ENCODE measurements at regions not wholly inside any gene's neighbourhood (a gene's known extent, or its start where the extent isn't known, plus 50 kb on each side); places are given as distances from the start of the nearest gene placed in this dataset.
"Not testable (repeated sequence)": the region's sequence is repeated elsewhere in the genome, so short reads cannot be mapped to it uniquely, and the experiment has no call there.

DNA sequence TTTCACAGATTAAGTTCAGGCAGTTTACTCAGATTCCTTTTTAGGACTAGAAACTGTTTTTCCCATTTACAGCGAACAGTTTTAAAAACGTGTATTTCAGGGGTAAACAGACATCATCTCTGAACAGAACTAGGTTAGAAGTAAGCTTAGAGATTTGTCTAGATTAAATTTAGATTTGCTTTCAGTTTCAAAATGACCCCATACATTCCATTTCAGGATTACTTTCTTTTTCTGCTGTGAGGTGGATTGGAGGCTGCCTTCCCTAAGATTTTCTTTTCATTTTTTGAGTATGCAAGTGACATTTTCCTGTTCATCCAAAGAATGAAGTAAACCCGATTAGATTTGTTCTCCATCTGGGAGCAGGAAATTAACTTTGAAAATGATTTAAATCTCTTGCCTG is 747.2 kb downstream of the KHDRBS2 start:
- no peak for TF ChIP-seq CTCF (IDR thresholded peaks at IDR 0.05; ENCODE audit: insufficient read depth in 1 of 2, low read depth in 1 of 2, low read length in 1 of 2, severe bottlenecking in 1 of 2, unreplicated experiment in 1 of 2)
- Histone ChIP-seq H3K4me3 (ENCODE audit: low read depth, low read length) (no peak overlapping the region), H3K36me3 (ENCODE audit: control insufficient read depth, insufficient read depth, low read length) (no peaks in the 10 kb centered on the region), H3K4me1 (no peaks in the 10 kb centered on the region), H3K9me3 (0 out of 2 replicates have a peak, but pooled peaks cover 5% of the 10 kb centered on the region), H3K27me3 (replicated peaks; ENCODE audit: control insufficient read depth, insufficient read depth, low read length) (no peaks in the 10 kb centered on the region)
- intact Hi-C loops (cut with micrococcal nuclease; ENCODE audit: unreplicated experiment): no loop called here
- Mint-ChIP-seq H3K4me3 (ENCODE audit: unreplicated experiment) (no peak overlapping the region), H3K27me3 (ENCODE audit: insufficient read depth, unreplicated experiment) (no peaks in the 10 kb centered on the region), H3K9me3 (ENCODE audit: unreplicated experiment) (peaks cover 37% of the 10 kb centered on the region), H3K4me1 (ENCODE audit: low read depth, unreplicated experiment) (no peaks in the 10 kb centered on the region), H3K36me3 (ENCODE audit: insufficient read depth, unreplicated experiment) (no peaks in the 10 kb centered on the region), H3K27ac (ENCODE audit: unreplicated experiment) (no peak overlapping the region)
- DNase-seq: no peak
- no TSS peak for BruUV-seq (replicated peaks)
- ChIA-PET POLR2A (no interaction called here), CTCF (no interaction called here)

- DNase-seq; H3K27me3 Mint-ChIP-seq (ENCODE audit: insufficient read depth, unreplicated experiment); BruUV-seq (replicated peaks); POLR2A ChIA-PET; H3K4me3 Mint-ChIP-seq (ENCODE audit: unreplicated experiment); H3K36me3 ChIP-seq (ENCODE audit: control insufficient read depth, insufficient read depth, low read length); H3K27me3 ChIP-seq (replicated peaks; ENCODE audit: control insufficient read depth, insufficient read depth, low read length); H3K9me3 ChIP-seq; CTCF ChIA-PET; H3K36me3 Mint-ChIP-seq (ENCODE audit: insufficient read depth, unreplicated experiment); H3K4me1 Mint-ChIP-seq (ENCODE audit: low read depth, unreplicated experiment); intact Hi-C loops (cut with micrococcal nuclease; ENCODE audit: unreplicated experiment); H3K27ac Mint-ChIP-seq (ENCODE audit: unreplicated experiment); H3K4me3 ChIP-seq (ENCODE audit: low read depth, low read length); H3K4me1 ChIP-seq: not testable (repeated sequence)
- peaks cover 54% of the 10 kb centered on the region for H3K9me3 Mint-ChIP-seq (ENCODE audit: unreplicated experiment)
Observed at GRCh38 chr6:61532749-61533148, 753.3 kb downstream of the KHDRBS2 start.
